ENCODE measurements at regions not wholly inside any gene's neighbourhood (a gene's known extent, or its start where the extent isn't known, plus 50 kb on each side); places are given as distances from the start of the nearest gene placed in this dataset.

- DNase-seq: no peak
These were observed 276.4 kb upstream of the PLXNA2 start for GRCh38 chr1:208520438-208521099.

GRCh38 chr1:208521534-208521933 lies 277.4 kb upstream of the PLXNA2 start:
- no peak for DNase-seq

- no peak for DNase-seq
These were observed 278.8 kb upstream of the PLXNA2 start for GRCh38 chr1:208523007-208523406.

GRCh38 chr1:208524376-208524775 lies 280.2 kb upstream of the PLXNA2 start:
- no peak for DNase-seq

- no peak for DNase-seq
These were observed 280.7 kb upstream of the PLXNA2 start for GRCh38 chr1:208524925-208525324.

GRCh38 chr1:208525417-208525816 lies 281.2 kb upstream of the PLXNA2 start:
- DNase-seq: no peak

- no peak for DNase-seq
These were observed 282.5 kb upstream of the PLXNA2 start for GRCh38 chr1:208526613-208527125.

- DNase-seq: no peak
These were observed 283.0 kb upstream of the PLXNA2 start for GRCh38 chr1:208527156-208527555.

- DNase-seq: peak; percentile 62
These were observed 284.5 kb upstream of the PLXNA2 start for GRCh38 chr1:208528578-208529240.

GRCh38 chr1:208531003-208531750 lies 287.0 kb upstream of the PLXNA2 start:
- peak; percentile 7 for DNase-seq

GRCh38 chr1:208533746-208534598 lies 289.8 kb upstream of the PLXNA2 start:
- no peak for DNase-seq

- DNase-seq: no peak
These were observed 290.4 kb upstream of the PLXNA2 start for GRCh38 chr1:208534599-208534897.

GRCh38 chr1:208534979-208535378 lies 290.8 kb upstream of the PLXNA2 start:
- DNase-seq: no peak

- DNase-seq: no peak
These were observed 291.3 kb upstream of the PLXNA2 start for GRCh38 chr1:208535511-208535910.

GRCh38 chr1:208536212-208536611 lies 292.0 kb upstream of the PLXNA2 start:
- DNase-seq: no peak

GRCh38 chr1:208537198-208537597 lies 293.0 kb upstream of the PLXNA2 start:
- no peak for DNase-seq

- no peak for DNase-seq
These were observed 293.9 kb upstream of the PLXNA2 start for GRCh38 chr1:208538078-208538477.

- DNase-seq: no peak
These were observed 294.4 kb upstream of the PLXNA2 start for GRCh38 chr1:208538587-208538986.

GRCh38 chr1:208540724-208541123 lies 296.5 kb upstream of the PLXNA2 start:
- DNase-seq: no peak

- peak; percentile 14 for DNase-seq
These were observed 297.2 kb upstream of the PLXNA2 start for GRCh38 chr1:208541225-208541855.

- no peak for DNase-seq
These were observed 298.1 kb upstream of the PLXNA2 start for GRCh38 chr1:208542309-208542708.

GRCh38 chr1:208544053-208544452 lies 299.9 kb upstream of the PLXNA2 start:
- DNase-seq: no peak

- DNase-seq: no peak
These were observed 300.6 kb upstream of the PLXNA2 start for GRCh38 chr1:208544794-208545193.

Measured in DMS79 (cell line).